H1 (cell line): ENCODE measurements at regions not wholly inside any gene's neighbourhood (a gene's known extent, or its start where the extent isn't known, plus 50 kb on each side); places are given as distances from the start of the nearest gene placed in this dataset.

Experiments used
- ATF2 ChIP-seq: IDR thresholded peaks from 2 replicates; pipeline ENCODE4 v1.6.1; 2012; ENCODE audit warnings: low read length, inconsistent platforms
- ATF3 ChIP-seq: IDR thresholded peaks from 2 replicates; pipeline ENCODE4 v1.6.1; 2011; ENCODE audit warnings: low read depth, mild to moderate bottlenecking, low read length; ENCODE audit not compliant: insufficient read depth
- CHD7 ChIP-seq: fragments of 300-600 bp; sonication (generic); IDR thresholded peaks from 2 replicates; pipeline ENCODE4 v1.7.1; 2012; ENCODE audit warnings: low read length, moderate library complexity, mild to moderate bottlenecking, inconsistent platforms; ENCODE audit not compliant: insufficient replicate concordance
- KDM5A ChIP-seq: fragments of 200-600 bp; IDR thresholded peaks from 2 replicates; pipeline ENCODE4 v1.7.1; 2012; ENCODE audit warnings: mild to moderate bottlenecking, low read length, inconsistent platforms, mixed read lengths
- PHF8 ChIP-seq: fragments of 200-600 bp; sonication (generic); conservative IDR thresholded peaks from 2 replicates; pipeline ENCODE4 v1.7.1; 2012; ENCODE audit warnings: low read depth, mild to moderate bottlenecking, inconsistent platforms, low read length, moderate library complexity
- POLR2A ChIP-seq, 2 experiments: IDR thresholded peaks; 1 replicate in 1 of 2; 2 replicates in 1 of 2; pipeline ENCODE4 v1.6.1; 2011; ENCODE audit warnings: low read depth in 2 of 2, low read length in 2 of 2, mild to moderate bottlenecking in 2 of 2; ENCODE audit errors: control extremely low read depth in 1 of 2
- RNF2 ChIP-seq: fragments of 200-900, 300-1000 bp; sonication (generic); IDR thresholded peaks from 2 replicates; pipeline ENCODE4 v1.7.1; 2016; ENCODE audit warnings: borderline replicate concordance, low read depth, mild to moderate bottlenecking, antibody characterized with exemption, low read length; ENCODE audit not compliant: poor library complexity, severe bottlenecking; ENCODE audit errors: missing control alignments
- RXRA ChIP-seq: IDR thresholded peaks from 2 replicates; pipeline ENCODE4 v1.6.1; 2011; ENCODE audit warnings: low read depth, mild to moderate bottlenecking, low read length, moderate library complexity; ENCODE audit not compliant: insufficient read depth
- SRF ChIP-seq: IDR thresholded peaks from 2 replicates; pipeline ENCODE4 v1.6.1; 2011; ENCODE audit warnings: mild to moderate bottlenecking, low read depth, low read length, moderate library complexity

DNA sequence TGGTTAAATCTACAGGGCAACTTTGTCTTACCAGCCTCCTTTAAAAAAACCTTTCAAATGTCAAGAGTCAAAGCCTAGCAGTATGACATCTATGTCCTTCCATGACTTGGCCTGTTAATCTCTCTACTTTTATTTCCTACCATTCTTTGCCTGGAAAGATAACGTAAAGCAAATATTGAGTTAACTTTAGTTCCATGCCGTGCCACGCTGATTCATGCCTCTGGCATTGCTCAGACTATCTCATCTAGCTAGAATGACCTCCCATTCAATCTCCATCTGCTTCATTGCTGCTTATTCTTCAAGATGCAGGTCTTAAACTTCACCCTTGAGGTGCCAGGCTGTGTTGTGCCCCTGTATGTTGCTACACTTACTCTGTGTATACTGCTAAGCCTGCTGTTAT lies 729.8 kb downstream of the EFNA5 start (continued):
- no peak for TF ChIP-seq CHD7
- no peak for TF ChIP-seq ATF3
- no peak for TF ChIP-seq SRF
- no peak for TF ChIP-seq KDM5A
- TF ChIP-seq PHF8, result no peak
- TF ChIP-seq RNF2, result no peak
- no peak for TF ChIP-seq ATF2
- TF ChIP-seq RXRA, result no peak
- TF ChIP-seq POLR2A (IDR thresholded peaks at IDR 0.05; ENCODE audit: control extremely low read depth in 1 of 2, low read depth in 2 of 2, low read length in 2 of 2), result no peak
